ENCODE measurements at regions not wholly inside any gene's neighbourhood (a gene's known extent, or its start where the extent isn't known, plus 50 kb on each side); places are given as distances from the start of the nearest gene placed in this dataset.

GRCh38 chr16:51458356-51459140 lies 307.5 kb upstream of the SALL1 start:
- no peak for TF ChIP-seq CTCF (conservative IDR thresholded peaks at IDR 0.05; ENCODE audit: low read depth, low read length)
- TF ChIP-seq POLR2A (IDR thresholded peaks at IDR 0.05; ENCODE audit: low read depth, low read length) = no peak
- no peak for TF ChIP-seq FOS (IDR thresholded peaks at IDR 0.05; ENCODE audit: low read depth, low read length)
- TF ChIP-seq SMC3 (IDR thresholded peaks at IDR 0.05; ENCODE audit: low read depth, low read length) = no peak
- no peak for TF ChIP-seq CEBPB (IDR thresholded peaks at IDR 0.05; ENCODE audit: low read depth, low read length)
- no peak for TF ChIP-seq RAD21 (IDR thresholded peaks at IDR 0.05; ENCODE audit: low read length)
- TF ChIP-seq RFX5 (IDR thresholded peaks at IDR 0.05; ENCODE audit: low read depth, low read length) = no peak
- TF ChIP-seq, protein P1, sequence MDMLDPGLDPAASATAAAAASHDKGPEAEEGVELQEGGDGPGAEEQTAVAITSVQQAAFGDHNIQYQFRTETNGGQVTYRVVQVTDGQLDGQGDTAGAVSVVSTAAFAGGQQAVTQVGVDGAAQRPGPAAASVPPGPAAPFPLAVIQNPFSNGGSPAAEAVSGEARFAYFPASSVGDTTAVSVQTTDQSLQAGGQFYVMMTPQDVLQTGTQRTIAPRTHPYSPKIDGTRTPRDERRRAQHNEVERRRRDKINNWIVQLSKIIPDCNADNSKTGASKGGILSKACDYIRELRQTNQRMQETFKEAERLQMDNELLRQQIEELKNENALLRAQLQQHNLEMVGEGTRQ (IDR thresholded peaks at IDR 0.05; ENCODE audit: low read depth, low read length) = no peak
- no peak for TF ChIP-seq RCOR1 (IDR thresholded peaks at IDR 0.05; ENCODE audit: insufficient replicate concordance, low read length)
- TF ChIP-seq MAZ (IDR thresholded peaks at IDR 0.05; ENCODE audit: borderline replicate concordance, low read depth, low read length) = no peak
- no peak for TF ChIP-seq MXI1 (IDR thresholded peaks at IDR 0.05; ENCODE audit: borderline replicate concordance, low read depth, low read length)
- TF ChIP-seq CHD1 (IDR thresholded peaks at IDR 0.05; ENCODE audit: low read depth, low read length) = no peak
- TF ChIP-seq MAFK (IDR thresholded peaks at IDR 0.05; ENCODE audit: low read depth, low read length) = no peak

Data from IMR-90 (cell line).